ENCODE measurements at regions not wholly inside any gene's neighbourhood (a gene's known extent, or its start where the extent isn't known, plus 50 kb on each side); places are given as distances from the start of the nearest gene placed in this dataset.
A peak's percentile ranks its signal among the peaks of the same experiment; 100 is the strongest.

- DNase-seq, result no peak
Observed at GRCh38 chr1:60573726-60574409, 500.3 kb upstream of the C1orf87 start.

GRCh38 chr1:60573121-60573520 is 499.6 kb upstream of the C1orf87 start:
- no peak for DNase-seq

DNA sequence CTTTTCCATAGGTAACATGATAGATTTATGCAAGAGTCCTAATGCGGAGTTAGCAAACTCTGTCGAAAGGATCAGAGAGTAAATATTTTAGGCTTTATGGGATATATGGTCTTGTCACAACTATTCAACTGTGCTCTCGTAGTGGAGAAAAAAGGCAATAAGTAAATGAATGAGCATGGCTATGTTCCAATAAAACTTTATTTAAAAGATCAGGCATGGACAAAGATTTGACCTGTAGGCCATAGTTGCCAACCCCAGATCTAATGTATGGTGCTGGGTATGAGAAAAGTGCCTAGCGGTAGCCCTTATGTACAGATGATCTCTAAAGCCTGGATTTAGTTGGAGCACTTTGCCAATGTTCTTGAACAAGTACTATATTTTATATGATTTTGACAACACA is 498.8 kb upstream of the C1orf87 start:
- no peak for DNase-seq

DNA sequence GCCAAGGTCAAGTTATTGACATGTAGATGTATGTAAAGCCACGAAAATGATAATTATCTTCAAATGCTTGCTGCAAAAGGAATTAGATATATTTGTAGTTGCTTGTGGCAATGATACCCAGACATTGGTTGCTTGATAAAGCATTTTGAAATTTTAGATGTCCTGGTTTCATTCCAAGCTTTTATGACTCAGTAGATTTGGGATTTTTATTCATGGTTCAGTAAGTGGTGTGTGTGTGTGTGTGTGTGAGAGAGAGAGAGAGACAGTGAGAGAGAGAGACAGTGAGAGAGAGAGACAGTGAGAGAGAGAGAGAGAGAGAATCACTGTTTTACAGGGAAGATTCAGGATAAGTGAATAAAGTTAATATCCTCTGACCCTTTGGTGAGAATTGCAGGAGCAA is 498.2 kb upstream of the C1orf87 start:
- DNase-seq, result no peak

DNA sequence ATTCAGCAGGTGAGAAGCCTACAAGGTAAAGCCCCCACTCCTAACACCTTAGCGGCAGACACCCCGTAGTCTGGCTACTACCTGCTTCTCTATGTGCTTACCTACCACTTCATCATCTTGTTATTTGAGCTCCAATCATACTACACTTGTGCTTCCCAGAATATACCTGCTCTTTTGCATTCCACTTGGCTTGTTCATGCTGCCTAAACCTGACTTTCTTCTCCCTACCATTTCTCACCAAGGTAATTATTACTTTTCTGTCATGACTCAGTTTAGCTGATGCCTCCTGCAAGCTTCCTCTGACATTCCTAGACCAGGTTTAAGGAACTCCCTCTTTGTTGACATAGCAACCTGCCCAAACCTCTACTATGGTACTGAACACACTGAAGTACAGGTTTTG is 495.6 kb upstream of the C1orf87 start:
- DNase-seq, result no peak

- DNase-seq, result no peak
Observed at GRCh38 chr1:60567256-60567655, 493.7 kb upstream of the C1orf87 start.

DNA sequence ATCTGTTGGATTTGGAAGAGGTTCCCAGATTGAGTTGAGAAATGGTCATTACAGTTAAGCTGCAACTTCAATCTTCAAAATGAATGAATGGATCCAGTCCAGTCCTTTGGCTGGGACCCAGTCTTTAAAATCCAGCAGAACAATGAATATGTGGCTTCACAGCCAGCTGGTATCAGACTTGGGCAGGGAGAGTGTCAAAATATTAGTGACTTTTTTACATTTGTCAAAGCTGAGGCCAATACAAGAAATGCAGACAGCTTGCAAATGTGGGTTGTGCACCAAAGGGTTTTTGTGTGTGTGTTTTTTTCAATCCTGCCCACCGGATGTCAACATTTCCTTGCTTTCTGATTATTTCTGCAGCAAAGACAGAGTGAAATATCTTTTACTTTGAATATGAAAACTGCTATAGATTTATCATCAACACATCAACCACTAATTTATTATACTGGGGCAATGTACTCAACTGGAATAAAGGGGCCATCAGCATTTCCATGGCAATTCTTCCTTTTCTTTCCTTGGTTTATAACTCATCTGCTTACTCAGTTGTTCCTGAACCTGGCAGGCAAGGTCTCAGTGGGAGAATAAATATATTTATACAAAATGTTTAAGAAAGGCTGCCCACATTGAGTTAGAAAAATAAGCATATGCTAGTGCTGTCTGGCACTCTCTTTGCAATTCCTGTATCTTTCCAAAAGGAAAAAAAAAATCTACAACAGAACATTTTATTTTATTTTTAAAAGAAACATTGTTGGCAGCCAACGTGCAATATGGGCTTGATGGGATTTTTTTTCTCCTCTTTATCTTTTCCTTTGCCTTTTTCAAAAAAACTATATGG is 491.6 kb upstream of the C1orf87 start:
- no peak for DNase-seq

DNA sequence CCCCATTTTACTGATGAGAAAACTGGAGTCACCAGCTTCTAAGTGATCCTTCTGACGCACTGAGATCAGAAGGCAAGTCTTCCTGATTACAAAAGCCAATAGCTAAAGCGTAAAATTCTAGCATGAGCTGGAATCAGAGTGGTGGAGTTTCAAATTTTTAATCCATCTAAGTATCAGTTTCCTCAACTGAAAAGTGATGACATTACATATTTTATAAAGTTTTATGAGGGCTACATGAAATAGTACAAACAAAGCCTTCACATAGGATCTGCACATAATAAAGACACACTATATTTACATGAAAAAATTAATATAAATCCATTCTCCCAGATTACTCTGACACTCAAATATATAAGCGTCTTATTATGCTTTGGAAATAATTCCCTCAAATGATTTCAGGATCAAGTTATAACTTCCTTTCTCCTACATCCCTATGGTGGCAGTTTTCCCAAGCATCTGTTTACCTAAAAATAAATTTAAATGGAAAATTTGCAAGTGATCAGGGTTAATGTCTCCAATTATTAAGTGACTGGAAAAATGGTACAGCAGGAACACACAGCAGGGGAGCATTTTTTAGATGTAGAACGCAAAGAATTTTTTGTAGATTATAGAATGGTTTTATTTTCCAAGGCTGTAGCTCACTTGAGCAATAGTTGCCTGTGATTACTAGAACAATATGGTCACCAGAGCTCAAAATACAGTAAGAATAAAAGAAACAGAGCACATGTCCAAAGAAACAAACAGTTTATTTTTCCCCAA is 490.4 kb upstream of the C1orf87 start:
- no peak for DNase-seq

GRCh38 chr1:60562740-60563139 is 489.2 kb upstream of the C1orf87 start:
- DNase-seq, result no peak

GRCh38 chr1:60560701-60561100 is 487.1 kb upstream of the C1orf87 start:
- no peak for DNase-seq

- no peak for DNase-seq
Observed at GRCh38 chr1:60558236-60558635, 484.7 kb upstream of the C1orf87 start.

DNA sequence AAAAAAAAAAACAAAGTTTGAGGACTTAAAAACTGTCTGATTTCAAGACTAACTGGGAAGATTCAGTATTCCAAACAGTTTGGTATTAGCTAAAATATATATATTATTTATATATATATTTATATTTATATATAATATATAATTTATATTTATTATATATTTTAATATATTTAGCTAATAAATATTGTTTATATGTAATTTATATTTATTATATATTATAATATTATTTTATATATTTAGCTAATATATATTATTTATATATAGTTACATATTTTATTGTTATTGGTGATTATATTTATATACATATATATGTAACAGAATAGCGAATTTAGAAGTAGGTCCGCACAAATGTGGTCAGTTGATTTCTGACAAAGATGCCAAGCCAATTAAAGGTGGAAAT is 480.2 kb upstream of the C1orf87 start:
- no peak for DNase-seq

GRCh38 chr1:60547821-60548220 is 474.3 kb upstream of the C1orf87 start:
- no peak for DNase-seq

DNA sequence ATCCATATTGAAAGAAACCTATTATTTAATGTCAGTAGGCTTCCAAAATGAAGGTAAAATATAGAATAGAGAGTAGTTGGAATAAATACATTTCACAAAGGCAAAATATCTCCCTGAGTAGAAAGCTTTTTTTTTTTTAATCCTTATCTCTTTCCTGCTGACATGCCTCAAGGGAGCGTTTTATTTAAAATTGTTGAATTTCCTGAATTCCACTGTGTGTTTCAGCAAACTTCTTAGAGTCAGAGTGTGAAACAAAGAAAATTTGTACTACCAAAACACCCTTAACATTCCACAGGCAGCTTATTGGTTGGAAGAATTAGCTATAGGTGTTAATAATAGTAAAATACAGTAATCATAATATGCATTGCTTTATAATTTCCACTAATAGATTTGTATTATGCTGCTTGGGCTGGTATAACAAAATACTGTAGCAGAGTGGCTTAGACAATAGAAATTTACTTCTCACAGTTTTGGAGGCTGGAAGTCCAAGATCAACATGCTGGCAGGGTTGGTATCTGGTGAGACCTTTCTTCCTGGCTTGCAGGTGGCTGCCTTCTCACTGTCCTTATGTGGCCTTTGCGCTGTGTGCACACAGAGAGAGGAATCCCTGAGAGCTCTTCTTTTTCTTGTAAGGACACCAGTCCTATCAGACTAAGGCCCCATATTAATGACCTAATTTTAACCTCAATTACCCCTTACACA is 468.4 kb upstream of the C1orf87 start:
- no peak for DNase-seq

- no peak for DNase-seq
Observed at GRCh38 chr1:60540141-60540540, 466.6 kb upstream of the C1orf87 start.

DNA sequence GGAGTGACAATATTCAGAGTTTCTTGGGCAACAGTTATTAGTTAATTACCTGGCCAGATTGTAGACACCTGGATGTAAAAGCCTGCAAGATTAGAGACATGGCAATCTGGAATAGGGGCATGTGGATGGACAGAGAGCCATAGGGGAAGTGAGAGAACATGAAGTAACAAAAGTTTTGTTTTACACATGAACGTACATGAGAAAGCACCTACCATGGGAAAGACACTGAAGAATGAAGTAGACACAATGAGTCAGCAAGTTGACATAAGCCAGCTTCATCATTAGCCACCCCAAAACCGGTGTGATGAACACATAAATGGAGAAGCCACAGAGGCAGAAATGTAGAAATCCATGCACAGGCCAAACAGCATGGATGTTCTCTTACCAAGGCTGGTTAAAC is 462.1 kb upstream of the C1orf87 start:
- DNase-seq, result no peak

GRCh38 chr1:60527567-60527966 is 454.0 kb upstream of the C1orf87 start:
- no peak for DNase-seq

DNA sequence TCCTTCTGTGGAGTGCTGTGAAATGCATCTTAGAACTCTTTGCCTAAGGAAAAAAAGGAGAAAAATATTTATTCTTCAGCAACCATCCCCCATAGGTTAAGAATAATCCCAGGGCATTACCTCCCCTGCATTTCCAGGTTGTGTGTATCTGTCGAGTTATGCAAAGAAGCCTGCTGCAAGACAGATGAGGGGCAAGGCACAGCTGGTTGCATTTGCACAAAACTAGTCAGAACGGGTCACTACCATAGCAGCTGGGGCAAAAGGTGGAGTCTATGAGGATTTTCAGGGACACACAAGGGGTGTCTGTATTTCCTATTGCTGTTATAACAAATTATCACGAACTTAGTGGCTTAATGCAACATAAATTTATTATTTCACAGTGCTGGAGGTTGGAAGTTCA is 443.4 kb upstream of the C1orf87 start:
- DNase-seq, result no peak

DNA sequence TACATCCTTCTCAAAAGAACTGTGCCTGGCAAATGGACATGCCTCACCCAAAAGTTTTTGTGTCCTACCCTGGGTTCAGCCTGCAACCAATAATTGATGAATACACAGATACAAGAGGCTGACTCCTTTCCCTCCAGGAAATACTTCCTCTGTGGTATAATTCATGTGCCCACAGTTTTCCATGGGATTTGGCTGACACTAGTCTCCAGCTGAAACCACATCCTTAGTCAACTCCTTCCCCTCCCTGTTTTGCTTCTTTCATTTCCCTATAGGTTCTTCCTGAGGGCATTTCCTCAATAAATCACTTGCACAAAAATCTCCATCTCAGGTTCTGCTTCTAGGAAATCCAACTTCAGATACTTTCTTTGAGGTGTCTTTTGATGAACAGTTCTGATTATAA is 436.6 kb upstream of the C1orf87 start:
- DNase-seq, result no peak

- DNase-seq, result no peak
Observed at GRCh38 chr1:60504206-60504840, 430.8 kb upstream of the C1orf87 start.

GRCh38 chr1:60503266-60503925 is 429.8 kb upstream of the C1orf87 start:
- peak; percentile 54 for DNase-seq

DNA sequence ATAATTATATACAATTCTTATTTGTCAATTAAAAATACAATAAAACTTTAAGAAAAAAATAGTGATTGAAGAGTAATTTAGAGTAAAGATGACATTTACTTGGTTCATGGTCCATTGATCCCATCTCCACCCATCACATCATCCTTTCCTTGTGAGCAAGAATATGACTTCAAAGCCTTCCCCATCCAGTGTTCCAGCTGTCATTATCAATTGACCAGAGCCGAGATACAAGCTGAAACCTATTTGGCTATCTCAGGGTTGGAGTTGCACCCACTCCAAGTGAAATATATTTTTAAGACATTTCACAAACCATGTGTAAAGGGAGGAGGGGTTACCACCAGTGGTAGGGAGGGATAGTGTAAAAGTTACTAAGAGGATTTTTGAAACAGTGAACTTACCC is 428.9 kb upstream of the C1orf87 start:
- DNase-seq, result no peak

Measured in NCI-H82 (cell line).